Loucy (cell line): ENCODE measurements at regions not wholly inside any gene's neighbourhood (a gene's known extent, or its start where the extent isn't known, plus 50 kb on each side); places are given as distances from the start of the nearest gene placed in this dataset.

Experiments
- CTCF ChIP-seq: fragments of 200-600 bp; sonication (generic); conservative IDR thresholded peaks from 2 replicates; pipeline ENCODE4 v1.5.1; 2014; ENCODE audit warnings: mild to moderate bottlenecking, antibody characterized with exemption, low read length
- EZH2phosphoT487 ChIP-seq: fragments of 200-600 bp; IDR thresholded peaks from 2 replicates; pipeline ENCODE4 v1.6.1; 2018; ENCODE audit warnings: antibody characterized with exemption, mild to moderate bottlenecking, moderate library complexity, borderline replicate concordance

- TF ChIP-seq CTCF (no peak), EZH2phosphoT487 (no peak)
Measured at GRCh38 chr5:67917561-67917960, 298.0 kb upstream of the PIK3R1 start.
